A673 (cell line): ENCODE measurements at regions not wholly inside any gene's neighbourhood (a gene's known extent, or its start where the extent isn't known, plus 50 kb on each side); places are given as distances from the start of the nearest gene placed in this dataset.

Experiments used
- CTCF ChIP-seq: fragments of 300-800, 200-600 bp; sonication (generic); conservative IDR thresholded peaks from 2 replicates; pipeline ENCODE4 v1.5.1; 2017; ENCODE audit warnings: low read depth, mild to moderate bottlenecking, antibody characterized with exemption, low read length, moderate library complexity, mixed read lengths
- EZH2 ChIP-seq: fragments of 200-600 bp; sonication (generic); IDR thresholded peaks from 2 replicates; pipeline ENCODE4 v1.6.1; 2017; ENCODE audit warnings: borderline replicate concordance, low read depth, mild to moderate bottlenecking, mixed read lengths, antibody characterized with exemption, low read length; ENCODE audit not compliant: poor library complexity, severe bottlenecking

GRCh38 chr4:29051381-29051965 lies 1668.7 kb upstream of the PCDH7 start:
- TF ChIP-seq CTCF, result no peak
- no peak for TF ChIP-seq EZH2
